ENCODE measurements at regions not wholly inside any gene's neighbourhood (a gene's known extent, or its start where the extent isn't known, plus 50 kb on each side); places are given as distances from the start of the nearest gene placed in this dataset.

DNA sequence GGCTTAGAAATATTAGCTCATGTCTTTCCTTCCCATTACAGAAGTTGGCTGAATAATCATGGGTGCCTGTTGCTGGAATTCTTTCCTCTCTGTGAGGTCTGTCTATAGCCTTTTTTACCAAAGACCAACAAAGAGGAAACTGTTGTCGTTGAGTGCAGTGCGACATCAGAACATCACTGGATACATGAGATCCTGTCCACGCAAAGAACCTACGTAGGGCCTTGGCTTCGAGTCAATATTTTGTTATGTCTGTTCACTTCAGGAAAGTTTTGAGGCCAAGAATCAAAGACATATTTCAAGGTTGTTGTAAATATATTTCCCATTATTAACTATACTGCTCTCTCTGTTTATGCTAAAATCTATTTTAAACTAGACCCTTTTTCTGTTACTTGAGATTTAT lies 101.5 kb upstream of the IL12A start:
- Histone ChIP-seq H3K27ac (ENCODE audit: low read depth, low read length) (no peak overlapping the region), H3K4me1 (ENCODE audit: insufficient read depth, low read length) (peaks cover 26% of the 10 kb centered on the region), H2AFZ (ENCODE audit: low read length) (no peak overlapping the region), H3K79me2 (ENCODE audit: insufficient read depth, low read length) (peaks cover 68% of the 10 kb centered on the region), H3K36me3 (ENCODE audit: insufficient read depth, low read length) (peaks cover 5% of the 10 kb centered on the region), H3K4me3 (ENCODE audit: insufficient read depth, low read length) (no peak overlapping the region), H3K27me3 (ENCODE audit: insufficient read depth, low read length) (no peaks in the 10 kb centered on the region), H4K20me1 (ENCODE audit: insufficient read depth, low read length) (no peaks in the 10 kb centered on the region), H3K9me3 (ENCODE audit: low read depth, low read length) (no peaks in the 10 kb centered on the region), H3K4me2 (ENCODE audit: insufficient read depth, low read length) (no peak overlapping the region)
- TF ChIP-seq, protein P1, sequence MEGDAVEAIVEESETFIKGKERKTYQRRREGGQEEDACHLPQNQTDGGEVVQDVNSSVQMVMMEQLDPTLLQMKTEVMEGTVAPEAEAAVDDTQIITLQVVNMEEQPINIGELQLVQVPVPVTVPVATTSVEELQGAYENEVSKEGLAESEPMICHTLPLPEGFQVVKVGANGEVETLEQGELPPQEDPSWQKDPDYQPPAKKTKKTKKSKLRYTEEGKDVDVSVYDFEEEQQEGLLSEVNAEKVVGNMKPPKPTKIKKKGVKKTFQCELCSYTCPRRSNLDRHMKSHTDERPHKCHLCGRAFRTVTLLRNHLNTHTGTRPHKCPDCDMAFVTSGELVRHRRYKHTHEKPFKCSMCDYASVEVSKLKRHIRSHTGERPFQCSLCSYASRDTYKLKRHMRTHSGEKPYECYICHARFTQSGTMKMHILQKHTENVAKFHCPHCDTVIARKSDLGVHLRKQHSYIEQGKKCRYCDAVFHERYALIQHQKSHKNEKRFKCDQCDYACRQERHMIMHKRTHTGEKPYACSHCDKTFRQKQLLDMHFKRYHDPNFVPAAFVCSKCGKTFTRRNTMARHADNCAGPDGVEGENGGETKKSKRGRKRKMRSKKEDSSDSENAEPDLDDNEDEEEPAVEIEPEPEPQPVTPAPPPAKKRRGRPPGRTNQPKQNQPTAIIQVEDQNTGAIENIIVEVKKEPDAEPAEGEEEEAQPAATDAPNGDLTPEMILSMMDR (IDR thresholded peaks at IDR 0.05; ENCODE audit: extremely low read depth, low read depth, low read length) = no peak
- DNase-seq (ENCODE audit: insufficient read length, low spot score, missing footprints) = no peak

- Histone ChIP-seq H3K4me3 (ENCODE audit: insufficient read depth, low read length) (no peak overlapping the region), H2AFZ (ENCODE audit: low read length) (no peak overlapping the region), H3K9me3 (ENCODE audit: low read depth, low read length) (no peaks in the 10 kb centered on the region), H3K27me3 (ENCODE audit: insufficient read depth, low read length) (no peaks in the 10 kb centered on the region), H4K20me1 (ENCODE audit: insufficient read depth, low read length) (no peaks in the 10 kb centered on the region), H3K27ac (ENCODE audit: low read depth, low read length) (no peak overlapping the region), H3K4me2 (ENCODE audit: insufficient read depth, low read length) (no peak overlapping the region), H3K36me3 (ENCODE audit: insufficient read depth, low read length) (peaks cover 12% of the 10 kb centered on the region), H3K79me2 (ENCODE audit: insufficient read depth, low read length) (peaks cover 64% of the 10 kb centered on the region), H3K4me1 (ENCODE audit: insufficient read depth, low read length) (peaks cover 23% of the 10 kb centered on the region)
- DNase-seq (ENCODE audit: insufficient read length, low spot score, missing footprints) = no peak
- TF ChIP-seq, protein P1 (IDR thresholded peaks at IDR 0.05; ENCODE audit: extremely low read depth, low read depth, low read length) = no peak
These were observed 100.7 kb upstream of the IL12A start for GRCh38 chr3:159887911-159888310.

DNA sequence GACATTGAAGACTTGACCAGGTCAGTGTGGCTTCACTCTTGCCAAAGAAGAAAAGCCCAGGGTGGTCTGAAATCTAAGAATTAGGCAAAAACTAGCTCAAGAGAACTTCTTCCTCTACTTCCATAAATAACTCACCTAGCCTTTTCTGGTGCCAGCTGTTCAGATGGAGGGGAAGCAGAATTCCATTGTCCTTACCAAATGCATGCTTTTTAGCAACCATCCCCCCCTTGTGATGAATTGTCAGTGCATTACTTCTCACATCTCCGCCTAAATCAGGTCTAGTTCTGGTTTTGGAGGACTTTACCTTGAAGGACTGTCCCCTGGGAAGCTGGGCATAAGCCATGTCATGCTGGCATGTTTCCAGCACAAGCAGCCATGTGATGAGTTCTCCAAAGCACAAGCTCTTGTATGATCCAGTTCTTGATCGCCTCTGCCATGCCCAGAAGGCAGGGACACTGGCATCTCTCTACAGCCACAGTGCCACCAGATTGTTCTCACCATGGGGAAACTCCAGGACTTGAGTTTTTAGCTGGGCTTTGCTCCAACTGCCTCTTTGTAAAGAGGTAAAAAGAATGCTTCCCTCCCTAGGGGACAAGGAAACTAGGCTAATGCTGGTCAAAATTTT lies 96.4 kb upstream of the IL12A start:
- no peak for DNase-seq (ENCODE audit: insufficient read length, low spot score, missing footprints)
- no peak overlapping the region for H3K4me2 ChIP-seq (ENCODE audit: insufficient read depth, low read length)
- no peaks in the 10 kb centered on the region for H3K9me3 ChIP-seq (ENCODE audit: low read depth, low read length)
- peaks cover 23% of the 10 kb centered on the region for H3K4me1 ChIP-seq (ENCODE audit: insufficient read depth, low read length)
- no peak overlapping the region for H3K4me3 ChIP-seq (ENCODE audit: insufficient read depth, low read length)
- no peaks in the 10 kb centered on the region for H4K20me1 ChIP-seq (ENCODE audit: insufficient read depth, low read length)
- no peak overlapping the region for H2AFZ ChIP-seq (ENCODE audit: low read length)
- peak overlapping the region; percentile 25 for H3K27ac ChIP-seq (ENCODE audit: low read depth, low read length)
- TF ChIP-seq, protein P1 (IDR thresholded peaks at IDR 0.05; ENCODE audit: extremely low read depth, low read depth, low read length) = no peak
- peaks cover 36% of the 10 kb centered on the region for H3K79me2 ChIP-seq (ENCODE audit: insufficient read depth, low read length)
- peaks cover 30% of the 10 kb centered on the region for H3K36me3 ChIP-seq (ENCODE audit: insufficient read depth, low read length)
- H3K27me3 ChIP-seq (ENCODE audit: insufficient read depth, low read length) = no peaks in the 10 kb centered on the region

DNA sequence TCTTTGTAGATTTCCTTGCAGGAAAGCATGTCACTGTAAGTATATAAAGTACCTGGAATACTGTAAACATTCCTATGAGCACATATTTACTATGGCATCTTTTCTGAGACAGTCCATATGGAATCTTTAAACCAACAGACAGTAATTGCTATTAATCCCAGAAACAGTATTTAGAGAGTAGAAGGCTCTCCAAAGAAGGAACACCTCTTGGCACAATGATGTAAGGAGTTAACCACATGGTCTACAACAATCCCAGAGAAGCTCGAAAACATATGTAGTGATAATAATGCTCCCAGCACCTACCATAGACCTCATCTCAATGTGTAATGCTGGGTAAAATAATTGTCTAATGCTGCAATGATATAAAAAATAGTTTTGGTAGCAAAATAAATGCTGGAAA lies 95.8 kb upstream of the IL12A start:
- Histone ChIP-seq H3K79me2 (ENCODE audit: insufficient read depth, low read length) (peaks cover 33% of the 10 kb centered on the region), H3K4me3 (ENCODE audit: insufficient read depth, low read length) (no peak overlapping the region), H3K9me3 (ENCODE audit: low read depth, low read length) (no peaks in the 10 kb centered on the region), H3K27ac (ENCODE audit: low read depth, low read length) (no peak overlapping the region), H2AFZ (ENCODE audit: low read length) (no peak overlapping the region), H3K4me1 (ENCODE audit: insufficient read depth, low read length) (peaks cover 28% of the 10 kb centered on the region), H3K4me2 (ENCODE audit: insufficient read depth, low read length) (no peak overlapping the region), H3K27me3 (ENCODE audit: insufficient read depth, low read length) (no peaks in the 10 kb centered on the region), H3K36me3 (ENCODE audit: insufficient read depth, low read length) (peaks cover 30% of the 10 kb centered on the region), H4K20me1 (ENCODE audit: insufficient read depth, low read length) (no peaks in the 10 kb centered on the region)
- TF ChIP-seq, protein P1 (IDR thresholded peaks at IDR 0.05; ENCODE audit: extremely low read depth, low read depth, low read length) = no peak
- DNase-seq (ENCODE audit: insufficient read length, low spot score, missing footprints) = no peak

All from osteoblast (primary cell).